Activated T-helper 1 cell treated with anti-CD3 and anti-CD28 coated beads, Interleukin-12 subunit alpha, Interleukin-12 subunit beta, Interleukin-2, Interleukin-4 antibody, amounts not matched to agents 30 ng/mL and 10 ng/mL and 1 ng/mL, durations not matched to agents 14 hours and 24 hours and 36 hours (primary cell): ENCODE measurements at regions not wholly inside any gene's neighbourhood (a gene's known extent, or its start where the extent isn't known, plus 50 kb on each side); places are given as distances from the start of the nearest gene placed in this dataset.
"Not testable (repeated sequence)": the region's sequence is repeated elsewhere in the genome, so short reads cannot be mapped to it uniquely, and the experiment has no call there.

ENCODE experiments used
- DNase-seq: peaks from one replicate; pipeline ENCODE4 v3.0.0; 2021; ENCODE audit warnings: low spot score
- H3K27ac Mint-ChIP-seq: one replicate; pipeline ENCODE4 v1.8.0; 2021; ENCODE audit warnings: mild to moderate bottlenecking, mixed read lengths
- H3K27me3 Mint-ChIP-seq: one replicate; pipeline ENCODE4 v1.8.0; 2022; ENCODE audit warnings: mild to moderate bottlenecking, moderate library complexity, mixed read lengths; ENCODE audit not compliant: insufficient read depth
- H3K36me3 Mint-ChIP-seq: one replicate; pipeline ENCODE4 v1.8.0; 2021; ENCODE audit warnings: low read depth, mixed read lengths
- H3K4me1 Mint-ChIP-seq: one replicate; pipeline ENCODE4 v1.8.0; 2021; ENCODE audit warnings: low read depth, mixed read lengths
- H3K4me3 Mint-ChIP-seq: one replicate; pipeline ENCODE4 v1.8.0; 2021; ENCODE audit warnings: mild to moderate bottlenecking, moderate library complexity, mixed read lengths
- H3K9me3 Mint-ChIP-seq: one replicate; pipeline ENCODE4 v1.8.0; 2021; ENCODE audit warnings: mixed read lengths
- intact Hi-C: fragments of 100-400 bp; cut with micrococcal nuclease; formaldehyde crosslinking; loops from one replicate; pipeline ENCODE4 v1.15.1; 2024

GRCh38 chr6:94902974-94903628, 674.2 kb upstream of the MANEA start:
- Mint-ChIP-seq H3K27ac (no peak overlapping the region), H3K27me3 (no peaks in the 10 kb centered on the region), H3K4me1 (no peaks in the 10 kb centered on the region), H3K9me3 (no peaks in the 10 kb centered on the region), H3K4me3 (no peak overlapping the region), H3K36me3 (no peaks in the 10 kb centered on the region)
- intact Hi-C loops: no loop called here
- DNase-seq: no peak

GRCh38 chr6:94899191-94899590, 678.1 kb upstream of the MANEA start:
- H3K4me1 Mint-ChIP-seq: no peaks in the 10 kb centered on the region

GRCh38 chr6:94894300-94894699, 683.0 kb upstream of the MANEA start:
- no peaks in the 10 kb centered on the region for H3K36me3 Mint-ChIP-seq
- no peaks in the 10 kb centered on the region for H3K27me3 Mint-ChIP-seq
- no peak for DNase-seq
- H3K4me3 Mint-ChIP-seq: no peak overlapping the region
- H3K9me3 Mint-ChIP-seq: no peaks in the 10 kb centered on the region
- H3K27ac Mint-ChIP-seq: no peak overlapping the region
- intact Hi-C loops: no loop called here
- H3K4me1 Mint-ChIP-seq: no peaks in the 10 kb centered on the region

More at GRCh38 chr6:94899191-94899590, 678.1 kb upstream of the MANEA start:
- H3K36me3 Mint-ChIP-seq: no peaks in the 10 kb centered on the region
- H3K4me3 Mint-ChIP-seq: no peak overlapping the region
- intact Hi-C loops: no loop called here
- DNase-seq: no peak
- H3K9me3 Mint-ChIP-seq: no peaks in the 10 kb centered on the region
- H3K27me3 Mint-ChIP-seq: no peaks in the 10 kb centered on the region
- H3K27ac Mint-ChIP-seq: no peak overlapping the region

GRCh38 chr6:94893327-94893726, 684.0 kb upstream of the MANEA start:
- no peaks in the 10 kb centered on the region for H3K27me3 Mint-ChIP-seq
- DNase-seq: no peak
- H3K9me3 Mint-ChIP-seq: no peaks in the 10 kb centered on the region
- no peaks in the 10 kb centered on the region for H3K36me3 Mint-ChIP-seq
- H3K4me1 Mint-ChIP-seq: no peaks in the 10 kb centered on the region
- no peak overlapping the region for H3K4me3 Mint-ChIP-seq
- intact Hi-C loops: no loop called here
- H3K27ac Mint-ChIP-seq: no peak overlapping the region

GRCh38 chr6:94873819-94874218, 703.5 kb upstream of the MANEA start:
- H3K36me3 Mint-ChIP-seq, intact Hi-C loops, H3K4me1 Mint-ChIP-seq, H3K27me3 Mint-ChIP-seq, H3K27ac Mint-ChIP-seq, H3K9me3 Mint-ChIP-seq, DNase-seq, H3K4me3 Mint-ChIP-seq: not testable (repeated sequence)

GRCh38 chr6:94862112-94862511, 715.2 kb upstream of the MANEA start:
- no peaks in the 10 kb centered on the region for H3K9me3 Mint-ChIP-seq
- H3K4me1 Mint-ChIP-seq: no peaks in the 10 kb centered on the region
- DNase-seq: no peak
- no peak overlapping the region for H3K4me3 Mint-ChIP-seq
- H3K36me3 Mint-ChIP-seq: no peaks in the 10 kb centered on the region
- intact Hi-C loops: no loop called here
- H3K27me3 Mint-ChIP-seq: no peaks in the 10 kb centered on the region
- no peak overlapping the region for H3K27ac Mint-ChIP-seq

- H3K9me3 Mint-ChIP-seq: no peaks in the 10 kb centered on the region
- intact Hi-C loops: no loop called here
- no peak for DNase-seq
- no peak overlapping the region for H3K4me3 Mint-ChIP-seq
- H3K36me3 Mint-ChIP-seq: no peaks in the 10 kb centered on the region
- no peak overlapping the region for H3K27ac Mint-ChIP-seq
- H3K27me3 Mint-ChIP-seq: no peaks in the 10 kb centered on the region
- no peaks in the 10 kb centered on the region for H3K4me1 Mint-ChIP-seq
These were observed 717.4 kb upstream of the MANEA start for GRCh38 chr6:94859924-94860323.

GRCh38 chr6:94856999-94857398, 720.3 kb upstream of the MANEA start:
- DNase-seq, H3K36me3 Mint-ChIP-seq, H3K4me3 Mint-ChIP-seq, H3K9me3 Mint-ChIP-seq, H3K4me1 Mint-ChIP-seq, H3K27me3 Mint-ChIP-seq, H3K27ac Mint-ChIP-seq, intact Hi-C loops: not testable (repeated sequence)

- DNase-seq, H3K9me3 Mint-ChIP-seq, intact Hi-C loops, H3K4me1 Mint-ChIP-seq, H3K27ac Mint-ChIP-seq, H3K27me3 Mint-ChIP-seq, H3K36me3 Mint-ChIP-seq, H3K4me3 Mint-ChIP-seq: not testable (repeated sequence)
These were observed 726.0 kb upstream of the MANEA start for GRCh38 chr6:94851329-94851728.

GRCh38 chr6:94845742-94846141, 731.6 kb upstream of the MANEA start:
- intact Hi-C loops: no loop called here

GRCh38 chr6:94835264-94835663, 742.1 kb upstream of the MANEA start:
- intact Hi-C loops: no loop called here
- no peak for DNase-seq
- no peak overlapping the region for H3K27ac Mint-ChIP-seq
- no peaks in the 10 kb centered on the region for H3K27me3 Mint-ChIP-seq
- H3K4me3 Mint-ChIP-seq: no peak overlapping the region
- H3K9me3 Mint-ChIP-seq: no peaks in the 10 kb centered on the region
- no peaks in the 10 kb centered on the region for H3K36me3 Mint-ChIP-seq
- H3K4me1 Mint-ChIP-seq: no peaks in the 10 kb centered on the region

More at GRCh38 chr6:94845742-94846141, 731.6 kb upstream of the MANEA start:
- no peak overlapping the region for H3K27ac Mint-ChIP-seq
- H3K4me1 Mint-ChIP-seq: no peaks in the 10 kb centered on the region
- peaks cover 1% of the 10 kb centered on the region for H3K9me3 Mint-ChIP-seq
- H3K27me3 Mint-ChIP-seq: no peaks in the 10 kb centered on the region
- H3K36me3 Mint-ChIP-seq: no peaks in the 10 kb centered on the region
- no peak for DNase-seq
- no peak overlapping the region for H3K4me3 Mint-ChIP-seq

- no peak overlapping the region for H3K4me3 Mint-ChIP-seq
- H3K9me3 Mint-ChIP-seq: peaks cover 6% of the 10 kb centered on the region
- H3K36me3 Mint-ChIP-seq: no peaks in the 10 kb centered on the region
- H3K27me3 Mint-ChIP-seq: no peaks in the 10 kb centered on the region
- no peak overlapping the region for H3K27ac Mint-ChIP-seq
- no peaks in the 10 kb centered on the region for H3K4me1 Mint-ChIP-seq
- intact Hi-C loops: no loop called here
- DNase-seq: no peak
These were observed 763.5 kb upstream of the MANEA start for GRCh38 chr6:94813806-94814205.

- intact Hi-C loops: no loop called here
- Mint-ChIP-seq H3K9me3 (peaks cover 4% of the 10 kb centered on the region), H3K36me3 (no peaks in the 10 kb centered on the region), H3K4me3 (no peak overlapping the region), H3K27ac (no peak overlapping the region), H3K27me3 (no peaks in the 10 kb centered on the region), H3K4me1 (no peaks in the 10 kb centered on the region)
- DNase-seq: no peak
These were observed 776.0 kb upstream of the MANEA start for GRCh38 chr6:94801344-94801743.

GRCh38 chr6:94785514-94785913, 791.8 kb upstream of the MANEA start:
- H3K4me1 Mint-ChIP-seq: peaks cover 8% of the 10 kb centered on the region
- no peaks in the 10 kb centered on the region for H3K27me3 Mint-ChIP-seq
- peaks cover 22% of the 10 kb centered on the region for H3K9me3 Mint-ChIP-seq
- no peak for DNase-seq
- H3K27ac Mint-ChIP-seq: no peak overlapping the region
- H3K4me3 Mint-ChIP-seq: no peak overlapping the region
- H3K36me3 Mint-ChIP-seq: no peaks in the 10 kb centered on the region
- intact Hi-C loops: no loop called here
